MM.1S (cell line): ENCODE measurements at regions not wholly inside any gene's neighbourhood (a gene's known extent, or its start where the extent isn't known, plus 50 kb on each side); places are given as distances from the start of the nearest gene placed in this dataset.

Source experiments
- DNase-seq: peaks from one replicate; pipeline ENCODE4 v3.0.0-alpha.2; 2015
- H2AFZ ChIP-seq: fragments of 300-600 bp; sonication (generic); 2 replicates; pipeline ENCODE4 v1.6.0; 2016; ENCODE audit warnings: antibody characterized with exemption, low read length
- H3F3A ChIP-seq: fragments of 300-600 bp; sonication (generic); 2 replicates; pipeline ENCODE4 v1.6.1; 2016; ENCODE audit warnings: mild to moderate bottlenecking, antibody characterized with exemption, low read length, moderate library complexity, mixed read lengths; ENCODE audit not compliant: insufficient read depth
- H3K27ac ChIP-seq: fragments of 300-600 bp; sonication (generic); 2 replicates; pipeline ENCODE4 v1.5.1; 2016; ENCODE audit warnings: mild to moderate bottlenecking, low read length
- H3K27me3 ChIP-seq: fragments of 300-600 bp; sonication (generic); replicated peaks from 2 replicates; pipeline ENCODE4 v1.6.0; 2016; ENCODE audit warnings: low read length; ENCODE audit not compliant: insufficient read depth
- H3K36me3 ChIP-seq: fragments of 300-600 bp; sonication (generic); replicated peaks from 2 replicates; pipeline ENCODE4 v1.6.1; 2016; ENCODE audit warnings: mild to moderate bottlenecking, low read length, mixed read lengths; ENCODE audit not compliant: insufficient read depth
- H3K4me1 ChIP-seq: fragments of 300-600 bp; sonication (generic); 2 replicates; pipeline ENCODE4 v1.6.1; 2016; ENCODE audit warnings: low read length, mixed read lengths
- H3K4me2 ChIP-seq: fragments of 300-600 bp; sonication (generic); 2 replicates; pipeline ENCODE4 v1.6.0; 2016; ENCODE audit warnings: low read depth, low read length
- H3K4me3 ChIP-seq: fragments of 300-600 bp; sonication (generic); 2 replicates; pipeline ENCODE4 v1.5.1; 2016; ENCODE audit warnings: low read length, mixed read lengths
- H3K79me2 ChIP-seq: fragments of 300-600 bp; sonication (generic); 2 replicates; pipeline ENCODE4 v1.6.1; 2016; ENCODE audit warnings: mixed run types, low read length, mixed read lengths
- H3K9ac ChIP-seq: fragments of 300-600 bp; sonication (generic); 2 replicates; pipeline ENCODE4 v1.6.1; 2016; ENCODE audit warnings: low read length, mixed read lengths
- H3K9me2 ChIP-seq: fragments of 300-600 bp; sonication (generic); replicated peaks from 2 replicates; pipeline ENCODE4 v1.6.1; 2016; ENCODE audit warnings: mild to moderate bottlenecking, low read length, mixed read lengths; ENCODE audit not compliant: insufficient read depth
- H3K9me3 ChIP-seq: fragments of 300-600 bp; sonication (generic); replicated peaks from 2 replicates; pipeline ENCODE4 v1.6.1; 2016; ENCODE audit warnings: mild to moderate bottlenecking, low read length, mixed read lengths; ENCODE audit not compliant: insufficient read depth
- H4K20me1 ChIP-seq: fragments of 300-600 bp; sonication (generic); 2 replicates; pipeline ENCODE4 v1.6.1; 2016; ENCODE audit warnings: mild to moderate bottlenecking, low read length, moderate library complexity, mixed read lengths; ENCODE audit not compliant: insufficient read depth
- CTCF ChIP-seq: fragments of 300-600 bp; sonication (generic); IDR thresholded peaks from 2 replicates; pipeline ENCODE4 v1.5.1; 2016; ENCODE audit warnings: antibody characterized with exemption, low read length, mixed read lengths
- EZH2 ChIP-seq: fragments of 300-600 bp; sonication (generic); optimal IDR thresholded peaks from 2 replicates; pipeline ENCODE3; 2017; ENCODE audit warnings: low read depth, mild to moderate bottlenecking, antibody characterized with exemption, low read length, mixed read lengths
- EZH2phosphoT487 ChIP-seq: fragments of 300-600 bp; sonication (generic); IDR thresholded peaks from 2 replicates; pipeline ENCODE4 v1.6.1; 2018; ENCODE audit warnings: antibody characterized with exemption, low read length

GRCh38 chr6:22681761-22682160, 112.4 kb downstream of the HDGFL1 start:
- no peaks in the 10 kb centered on the region for H3K79me2 ChIP-seq
- no peak overlapping the region for H3K9ac ChIP-seq
- H3K27me3 ChIP-seq: no peaks in the 10 kb centered on the region
- H3F3A ChIP-seq: no peaks in the 10 kb centered on the region
- no peak overlapping the region for H3K27ac ChIP-seq
- H3K36me3 ChIP-seq: no peaks in the 10 kb centered on the region
- H4K20me1 ChIP-seq: no peaks in the 10 kb centered on the region
- H3K9me3 ChIP-seq: no peaks in the 10 kb centered on the region
- no peak for DNase-seq
- H3K4me2 ChIP-seq: no peak overlapping the region
- no peaks in the 10 kb centered on the region for H3K9me2 ChIP-seq
- no peak overlapping the region for H2AFZ ChIP-seq
- TF ChIP-seq EZH2phosphoT487: no peak
- no peak for TF ChIP-seq CTCF
- TF ChIP-seq EZH2: no peak
- H3K4me1 ChIP-seq: no peaks in the 10 kb centered on the region
- no peak overlapping the region for H3K4me3 ChIP-seq

GRCh38 chr6:22682979-22683378, 113.6 kb downstream of the HDGFL1 start:
- no peak for DNase-seq
- H3K27me3 ChIP-seq: no peaks in the 10 kb centered on the region
- H3K9me3 ChIP-seq: no peaks in the 10 kb centered on the region

GRCh38 chr6:22690446-22690845, 121.1 kb downstream of the HDGFL1 start:
- H3F3A ChIP-seq: no peaks in the 10 kb centered on the region
- H3K9me3 ChIP-seq: no peaks in the 10 kb centered on the region

More at GRCh38 chr6:22682979-22683378, 113.6 kb downstream of the HDGFL1 start:
- H3K27ac ChIP-seq: no peak overlapping the region
- no peaks in the 10 kb centered on the region for H3K36me3 ChIP-seq
- no peaks in the 10 kb centered on the region for H3K9me2 ChIP-seq
- H3K79me2 ChIP-seq: no peaks in the 10 kb centered on the region
- no peaks in the 10 kb centered on the region for H3K4me1 ChIP-seq
- no peaks in the 10 kb centered on the region for H4K20me1 ChIP-seq
- H3K4me3 ChIP-seq: no peak overlapping the region
- no peaks in the 10 kb centered on the region for H3F3A ChIP-seq
- H3K9ac ChIP-seq: no peak overlapping the region
- H2AFZ ChIP-seq: no peak overlapping the region
- no peak overlapping the region for H3K4me2 ChIP-seq
- TF ChIP-seq EZH2phosphoT487 (no peak), CTCF (no peak), EZH2 (no peak)

More at GRCh38 chr6:22690446-22690845, 121.1 kb downstream of the HDGFL1 start:
- H3K27me3 ChIP-seq: no peaks in the 10 kb centered on the region
- no peak for DNase-seq
- H3K79me2 ChIP-seq: no peaks in the 10 kb centered on the region
- H3K4me1 ChIP-seq: no peaks in the 10 kb centered on the region
- no peak overlapping the region for H2AFZ ChIP-seq
- H3K9ac ChIP-seq: no peak overlapping the region
- no peak overlapping the region for H3K4me2 ChIP-seq
- H3K27ac ChIP-seq: no peak overlapping the region
- H3K4me3 ChIP-seq: no peak overlapping the region
- no peaks in the 10 kb centered on the region for H4K20me1 ChIP-seq
- H3K9me2 ChIP-seq: no peaks in the 10 kb centered on the region
- H3K36me3 ChIP-seq: no peaks in the 10 kb centered on the region
- TF ChIP-seq CTCF (no peak), EZH2 (no peak), EZH2phosphoT487 (no peak)
